Lower leg skin (tissue), 3 donors: ENCODE measurements at regions not wholly inside any gene's neighbourhood (a gene's known extent, or its start where the extent isn't known, plus 50 kb on each side); places are given as distances from the start of the nearest gene placed in this dataset.

Experiments
- CTCF ChIP-seq, 3 donors: fragments of 450-650 bp; IDR thresholded peaks; one replicate each; pipeline ENCODE4 v1.5.1; 2016; ENCODE audit warnings: antibody characterized with exemption in 3 of 3, mild to moderate bottlenecking in 3 of 3, moderate library complexity in 2 of 3
- POLR2A ChIP-seq, 2 donors: fragments of 450-650 bp; IDR thresholded peaks; one replicate each; pipeline ENCODE4 v1.6.1; 2016 to 2017; ENCODE audit warnings: antibody characterized with exemption in 2 of 2, mild to moderate bottlenecking in 1 of 2, moderate library complexity in 1 of 2

- no peak for TF ChIP-seq CTCF (IDR thresholded peaks at IDR 0.05)
- no peak for TF ChIP-seq POLR2A (IDR thresholded peaks at IDR 0.05)
Observed at GRCh38 chr20:21564127-21564773, 50.4 kb upstream of the NKX2-2 start.
